H1 (cell line): ENCODE measurements at regions not wholly inside any gene's neighbourhood (a gene's known extent, or its start where the extent isn't known, plus 50 kb on each side); places are given as distances from the start of the nearest gene placed in this dataset.

Experiments used
- CTCF ChIA-PET: fragments of 300-600 bp; sonication (Branson Sonifier 250); formaldehyde crosslinking; loops from one replicate; lab custom pipeline; 2021; ENCODE audit not compliant: partially characterized antibody; lab: Charles Lee
- POLR2A ChIA-PET: fragments of 300-600 bp; sonication (Branson Sonifier 250); formaldehyde crosslinking; loops from one replicate; lab custom pipeline; 2021; ENCODE audit warnings: inconsistent platforms; ENCODE audit not compliant: partially characterized antibody; lab: Charles Lee
- DNase-seq, 2 experiments: peaks; one replicate each; pipeline versions ENCODE4 v3.0.0 to v3.0.0-alpha.2; 2010 to 2022; ENCODE audit warnings: low spot score in 2 of 2, low read depth in 1 of 2, mixed read lengths in 1 of 2
- FAIRE-seq: peaks from 2 replicates; lab custom pipeline; 2011; peaks lifted over from hg19 to GRCh38; lab: Jason Lieb, UNC
- H2AFZ ChIP-seq: 2 replicates; pipeline ENCODE4 v1.8.1; 2012; ENCODE audit warnings: low read length, inconsistent platforms
- H2AK5ac ChIP-seq: 2 replicates; pipeline ENCODE4 v1.6.1; 2013; ENCODE audit warnings: low read depth, low read length
- H2BK120ac ChIP-seq: replicated peaks from 2 replicates; pipeline ENCODE3; 2013; ENCODE audit warnings: low read depth, low read length, inconsistent platforms
- H2BK12ac ChIP-seq: 2 replicates; pipeline ENCODE4 v1.6.1; 2013; ENCODE audit warnings: low read depth, low read length
- H2BK15ac ChIP-seq: 2 replicates; pipeline ENCODE4 v1.6.1; 2013; ENCODE audit warnings: low read length
- H2BK20ac ChIP-seq: 2 replicates; pipeline ENCODE4 v1.6.1; 2013; ENCODE audit warnings: low read length
- H2BK5ac ChIP-seq: 2 replicates; pipeline ENCODE4 v1.6.1; 2013; ENCODE audit warnings: low read depth, low read length
- H3K14ac ChIP-seq: 2 replicates; pipeline ENCODE4 v1.6.1; 2013; ENCODE audit warnings: inconsistent platforms; ENCODE audit not compliant: insufficient read length
- H3K18ac ChIP-seq: 2 replicates; pipeline ENCODE4 v1.6.1; 2013; ENCODE audit warnings: low read length; ENCODE audit errors: extremely low read depth
- H3K23ac ChIP-seq: 2 replicates; pipeline ENCODE4 v1.6.1; 2013; ENCODE audit warnings: inconsistent platforms; ENCODE audit not compliant: insufficient read length
- H3K23me2 ChIP-seq: 2 replicates; pipeline ENCODE4 v1.6.1; 2013; ENCODE audit warnings: low read depth, low read length
- H3K27ac ChIP-seq: 2 replicates; pipeline ENCODE4 v1.6.1; 2011; ENCODE audit warnings: low read depth, low read length, inconsistent platforms
- H3K27me3 ChIP-seq, 4 experiments: replicated peaks in 1 of 4; 1 replicate in 1 of 4; 2 replicates in 3 of 4; pipeline versions ENCODE4 v1.6.1 to v1.8.1; 2011 to 2013; ENCODE audit warnings: low read length in 3 of 4, mild to moderate bottlenecking in 3 of 4, inconsistent platforms in 2 of 4, mixed read lengths in 2 of 4, moderate library complexity in 1 of 4; ENCODE audit not compliant: control insufficient read depth in 3 of 4, insufficient read depth in 3 of 4; ENCODE audit errors: extremely low read depth in 1 of 4
- H3K36me3 ChIP-seq, 4 experiments: 2 replicates each; pipeline versions ENCODE4 v1.6.1 to v1.8.1; 2011 to 2013; ENCODE audit warnings: mild to moderate bottlenecking in 4 of 4, low read length in 3 of 4, moderate library complexity in 2 of 4, control low read depth in 1 of 4, inconsistent platforms in 1 of 4; ENCODE audit not compliant: insufficient read depth in 4 of 4, control insufficient read depth in 2 of 4
- H3K4ac ChIP-seq: replicated peaks from 2 replicates; pipeline ENCODE3; 2013; ENCODE audit warnings: low read length, low read depth, mixed read lengths, inconsistent platforms; ENCODE audit not compliant: insufficient read length
- H3K4me1 ChIP-seq, 4 experiments: replicated peaks in 1 of 4; 1 replicate in 1 of 4; 2 replicates in 3 of 4; pipeline versions ENCODE4 v1.6.1 to v1.8.1; 2011 to 2013; ENCODE audit warnings: low read length in 3 of 4, inconsistent platforms in 2 of 4, mixed read lengths in 1 of 4; ENCODE audit not compliant: insufficient read depth in 4 of 4, control insufficient read depth in 3 of 4
- H3K4me2 ChIP-seq, 2 experiments: 2 replicates each; pipeline versions ENCODE4 v1.6.1 to v1.8.1; 2011 to 2013; ENCODE audit warnings: low read depth in 2 of 2, low read length in 2 of 2, control low read depth in 1 of 2, inconsistent platforms in 1 of 2, mild to moderate bottlenecking in 1 of 2; ENCODE audit not compliant: insufficient read depth in 1 of 2
- H3K4me3 ChIP-seq, 4 experiments: fragments of 200-600, 300-600 bp in 1 of 4; sonication (generic), shearing (Covaris generic), sonication (Bioruptor Twin) in 1 of 4; 2 replicates each; pipeline versions ENCODE4 v1.5.1 to v1.8.1; 2011 to 2016; ENCODE audit warnings: low read length in 4 of 4, low read depth in 3 of 4, control low read depth in 2 of 4, inconsistent platforms in 2 of 4, mild to moderate bottlenecking in 2 of 4, mixed read lengths in 1 of 4, moderate library complexity in 1 of 4; ENCODE audit not compliant: insufficient read depth in 2 of 4; ENCODE audit errors: extremely low read depth in 1 of 4
- H3K56ac ChIP-seq: replicated peaks from 2 replicates; pipeline ENCODE3; 2013; ENCODE audit warnings: low read depth, mild to moderate bottlenecking, mixed read lengths, low read length, inconsistent platforms; ENCODE audit not compliant: insufficient read length
- H3K79me1 ChIP-seq: 2 replicates; pipeline ENCODE4 v1.6.1; 2013; ENCODE audit warnings: low read depth, low read length, control low read depth
- H3K79me2 ChIP-seq, 2 experiments: 2 replicates each; pipeline versions ENCODE4 v1.6.1 to v1.8.1; 2012 to 2013; ENCODE audit warnings: low read length in 2 of 2, mild to moderate bottlenecking in 2 of 2, inconsistent platforms in 1 of 2; ENCODE audit not compliant: insufficient read depth in 2 of 2, control insufficient read depth in 1 of 2
- H3K9ac ChIP-seq, 4 experiments: replicated peaks in 1 of 4; 1 replicate in 1 of 4; 2 replicates in 3 of 4; pipeline versions ENCODE4 v1.6.1 to v1.8.1; 2011 to 2013; ENCODE audit warnings: low read depth in 3 of 4, low read length in 3 of 4, control low read depth in 2 of 4, mild to moderate bottlenecking in 2 of 4, moderate library complexity in 2 of 4, inconsistent platforms in 1 of 4; ENCODE audit errors: extremely low read depth in 1 of 4
- H3K9me3 ChIP-seq, 2 experiments: 2 replicates each; pipeline versions ENCODE4 v1.6.1 to v1.8.1; 2012 to 2013; ENCODE audit warnings: mild to moderate bottlenecking in 2 of 2, moderate library complexity in 2 of 2, control low read depth in 1 of 2, inconsistent platforms in 1 of 2, low read depth in 1 of 2, low read length in 1 of 2, mixed read lengths in 1 of 2; ENCODE audit not compliant: insufficient read depth in 2 of 2
- H4K20me1 ChIP-seq, 2 experiments: replicated peaks in 1 of 2; 2 replicates each; pipeline versions ENCODE3 to v1.8.1; 2011 to 2013; ENCODE audit warnings: inconsistent platforms in 2 of 2, low read length in 2 of 2, mild to moderate bottlenecking in 1 of 2; ENCODE audit not compliant: insufficient read depth in 2 of 2, control insufficient read depth in 1 of 2
- H4K5ac ChIP-seq: 2 replicates; pipeline ENCODE4 v1.6.1; 2013; ENCODE audit warnings: low read length, low read depth, mixed read lengths, inconsistent platforms; ENCODE audit not compliant: insufficient read length
- H4K8ac ChIP-seq: 2 replicates; pipeline ENCODE4 v1.8.0; 2013; ENCODE audit warnings: mild to moderate bottlenecking, moderate library complexity, low read length, inconsistent platforms; ENCODE audit not compliant: insufficient read depth; ENCODE audit errors: extremely low read depth
- H4K91ac ChIP-seq: replicated peaks from 2 replicates; pipeline ENCODE3; 2013; ENCODE audit warnings: low read length, mixed read lengths, inconsistent platforms; ENCODE audit not compliant: insufficient read length
- CHD1 ChIP-seq: IDR thresholded peaks from 2 replicates; pipeline ENCODE4 v1.6.1; 2012; ENCODE audit warnings: low read depth, low read length, improper control_type of control experiment
- CTCF ChIP-seq, 3 experiments: IDR thresholded peaks; 1 replicate in 2 of 3; 2 replicates in 1 of 3; pipeline versions ENCODE4 v1.5.1 to v1.6.1; 2011; ENCODE audit warnings: low read length in 3 of 3, mild to moderate bottlenecking in 3 of 3, inconsistent platforms in 2 of 3, low read depth in 1 of 3, moderate library complexity in 1 of 3; ENCODE audit not compliant: insufficient read depth in 1 of 3; ENCODE audit errors: control extremely low read depth in 1 of 3
- EP300 ChIP-seq, 2 experiments: IDR thresholded peaks; 1 replicate in 1 of 2; 2 replicates in 1 of 2; pipeline ENCODE4 v1.6.1; 2011 to 2012; ENCODE audit warnings: low read depth in 2 of 2, low read length in 2 of 2, mild to moderate bottlenecking in 2 of 2, borderline replicate concordance in 1 of 2, inconsistent platforms in 1 of 2, moderate library complexity in 1 of 2
- EZH2 ChIP-seq: fragments of 200-600 bp; sonication (generic); IDR thresholded peaks from 2 replicates; pipeline ENCODE4 v1.7.1; 2012; ENCODE audit warnings: low read depth, mild to moderate bottlenecking, moderate library complexity, low read length, inconsistent platforms; ENCODE audit not compliant: severe bottlenecking
- HDAC2 ChIP-seq, 2 experiments: fragments of 300-600 bp in 1 of 2; sonication (generic) in 1 of 2; IDR thresholded peaks; 2 replicates each; pipeline ENCODE4 v1.6.1; 2011 to 2012; ENCODE audit warnings: low read depth in 2 of 2, low read length in 2 of 2, mild to moderate bottlenecking in 2 of 2, moderate library complexity in 2 of 2, borderline replicate concordance in 1 of 2, inconsistent platforms in 1 of 2
- POLR2AphosphoS5 ChIP-seq: IDR thresholded peaks from 2 replicates; pipeline ENCODE4 v1.6.1; 2011; ENCODE audit warnings: low read depth, low read length
- POU5F1 ChIP-seq: IDR thresholded peaks from 2 replicates; pipeline ENCODE4 v1.6.1; 2011; ENCODE audit warnings: low read depth, mild to moderate bottlenecking, low read length, moderate library complexity
- SIRT6 ChIP-seq: IDR thresholded peaks from one replicate; pipeline ENCODE4 v1.7.1; 2012; ENCODE audit warnings: low read length, inconsistent platforms
- SUZ12 ChIP-seq: fragments of 200-600 bp; sonication (generic); IDR thresholded peaks from 2 replicates; pipeline ENCODE4 v1.6.1; 2012; ENCODE audit warnings: mild to moderate bottlenecking, inconsistent platforms, low read length, moderate library complexity, mixed read lengths
- WGBS, 2 experiments: shearing (Covaris generic) in 1 of 2; methylation state at CpG; one replicate each; pipeline versions ENCODE4 v1.1.6 to v1.1.7; 2013 to 2015; ENCODE audit warnings: low lambda C conversion rate in 2 of 2, mixed read lengths in 2 of 2, inconsistent platforms in 1 of 2, low coverage in 1 of 2, missing lambda C conversion rate in 1 of 2; ENCODE audit not compliant: insufficient replicate concordance in 2 of 2, insufficient coverage in 1 of 2, insufficient read length in 1 of 2; ENCODE audit errors: extremely low coverage in 1 of 2, missing lambda C conversion rate in 1 of 2; 5-methylcytosine and 5-hydroxymethylcytosine counted together

DNA sequence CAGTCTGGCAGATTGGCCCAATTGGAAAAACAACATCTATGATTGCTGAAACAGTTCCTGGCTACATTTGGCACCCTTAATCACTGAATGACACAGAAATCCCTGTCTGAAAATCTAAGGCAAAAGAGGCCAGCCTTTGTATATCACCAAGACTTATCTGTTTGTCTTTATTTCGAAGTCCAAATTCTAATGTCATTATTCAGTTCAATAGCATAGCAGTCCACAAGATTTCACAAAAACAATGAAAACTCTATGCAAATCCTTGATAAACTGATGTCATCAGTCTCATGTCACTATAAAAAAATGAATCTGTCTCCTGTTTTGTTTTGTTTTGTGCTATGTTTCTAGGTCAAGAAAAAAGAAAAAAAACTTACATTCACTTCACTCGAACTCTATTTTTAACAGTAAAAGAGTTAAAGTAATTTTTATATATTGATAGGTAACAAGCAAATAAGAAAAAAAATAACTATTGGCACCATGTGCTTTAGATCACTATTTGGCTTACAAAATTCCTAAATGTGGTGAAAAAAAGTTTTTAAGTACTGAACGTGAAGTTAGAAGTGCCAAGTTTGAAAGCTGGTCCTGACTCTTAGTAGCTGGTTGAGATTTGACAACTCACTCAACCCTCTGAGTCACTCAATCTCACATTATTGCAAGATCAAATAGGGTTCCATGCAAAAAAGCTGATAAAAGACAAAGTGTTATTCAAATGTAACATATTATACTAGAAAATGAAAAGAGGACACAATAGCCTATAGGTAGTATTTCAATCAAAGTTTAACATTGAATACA lies 359.3 kb downstream of the IRS1 start:
- CTCF ChIA-PET: interaction anchor here (1.1 kb wide), 1 partner anchor 87 kb away, joined by 3 read pairs; no protein-coding TSS in a partner anchor
- no peak overlapping the region for H3K4me2 ChIP-seq
- H3K27ac ChIP-seq: no peak overlapping the region
- no peaks in the 10 kb centered on the region for H3K36me3 ChIP-seq
- no peak overlapping the region for H2BK15ac ChIP-seq
- no peak overlapping the region for H4K8ac ChIP-seq
- no peak overlapping the region for H3K9ac ChIP-seq
- H3K14ac ChIP-seq: no peak overlapping the region
- H4K20me1 ChIP-seq: no peaks in the 10 kb centered on the region
- H3K23me2 ChIP-seq: no peaks in the 10 kb centered on the region
- DNase-seq: no peak
- no peak overlapping the region for H3K23ac ChIP-seq
- H3K79me1 ChIP-seq: no peaks in the 10 kb centered on the region
- H3K18ac ChIP-seq: no peak overlapping the region
- H2AFZ ChIP-seq: no peak overlapping the region
- H2BK12ac ChIP-seq: no peak overlapping the region
- H4K91ac ChIP-seq: no peak overlapping the region
- H2BK20ac ChIP-seq: no peak overlapping the region
- no peaks in the 10 kb centered on the region for H3K9me3 ChIP-seq
- no peaks in the 10 kb centered on the region for H3K27me3 ChIP-seq
- H3K79me2 ChIP-seq: no peaks in the 10 kb centered on the region
- no peak overlapping the region for H2BK5ac ChIP-seq
- 95% methylated on average over 3 of the region's 3 CpGs; no CpG with 5 or more reads in 1 of the 2 experiments for WGBS, 2 experiments
- no peak overlapping the region for H4K5ac ChIP-seq
- H3K56ac ChIP-seq: no peak overlapping the region
- no peak overlapping the region for H3K4ac ChIP-seq
- H2BK120ac ChIP-seq: no peak overlapping the region
- POLR2A ChIA-PET: no interaction called here
- H2AK5ac ChIP-seq: no peak overlapping the region
- FAIRE-seq: no peak
- H3K4me3 ChIP-seq: no peak overlapping the region
- no peaks in the 10 kb centered on the region for H3K4me1 ChIP-seq
- TF ChIP-seq POU5F1 (no peak), SIRT6 (no peak), EP300 (IDR thresholded peaks at IDR 0.05; ENCODE audit: borderline replicate concordance in 1 of 2, low read depth in 2 of 2, low read length in 2 of 2) (no peak), SUZ12 (no peak), HDAC2 (IDR thresholded peaks at IDR 0.05; ENCODE audit: borderline replicate concordance in 1 of 2, low read depth in 2 of 2, low read length in 2 of 2) (no peak), CHD1 (no peak), POLR2AphosphoS5 (no peak), CTCF (IDR thresholded peaks at IDR 0.05; ENCODE audit: control extremely low read depth in 1 of 3, insufficient read depth in 1 of 3, low read depth in 1 of 3, low read length in 3 of 3) (no peak), EZH2 (no peak)
